GM19324 (cell line): ENCODE measurements at regions not wholly inside any gene's neighbourhood (a gene's known extent, or its start where the extent isn't known, plus 50 kb on each side); places are given as distances from the start of the nearest gene placed in this dataset.

Experiments
- ATAC-seq: cut with Tn5 transposase; IDR thresholded peaks from one replicate; pipeline ENCODE4 v1.9.1; 2021; ENCODE audit warnings: mild to moderate bottlenecking, moderate library complexity; ENCODE audit not compliant: unreplicated experiment, low FRiP score

DNA sequence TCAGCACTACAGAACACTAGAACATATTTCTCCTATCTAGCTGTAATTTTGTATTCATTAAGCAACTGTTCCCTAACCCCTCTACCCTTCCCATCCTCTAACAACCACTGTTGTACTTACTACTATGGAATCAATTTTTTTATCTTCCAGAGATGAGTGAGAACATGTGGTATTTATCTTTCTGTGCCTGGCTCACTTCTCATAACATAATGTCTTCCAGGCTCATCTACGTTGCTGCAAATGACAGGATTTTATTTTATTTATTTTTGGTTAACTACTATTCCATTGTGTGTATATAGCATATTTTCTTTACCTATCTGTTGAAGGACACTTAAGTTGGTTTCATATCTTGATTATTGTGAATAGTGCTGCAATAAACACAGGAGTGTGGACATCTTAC lies 200.9 kb upstream of the CHRM2 start:
- no peak for ATAC-seq

DNA sequence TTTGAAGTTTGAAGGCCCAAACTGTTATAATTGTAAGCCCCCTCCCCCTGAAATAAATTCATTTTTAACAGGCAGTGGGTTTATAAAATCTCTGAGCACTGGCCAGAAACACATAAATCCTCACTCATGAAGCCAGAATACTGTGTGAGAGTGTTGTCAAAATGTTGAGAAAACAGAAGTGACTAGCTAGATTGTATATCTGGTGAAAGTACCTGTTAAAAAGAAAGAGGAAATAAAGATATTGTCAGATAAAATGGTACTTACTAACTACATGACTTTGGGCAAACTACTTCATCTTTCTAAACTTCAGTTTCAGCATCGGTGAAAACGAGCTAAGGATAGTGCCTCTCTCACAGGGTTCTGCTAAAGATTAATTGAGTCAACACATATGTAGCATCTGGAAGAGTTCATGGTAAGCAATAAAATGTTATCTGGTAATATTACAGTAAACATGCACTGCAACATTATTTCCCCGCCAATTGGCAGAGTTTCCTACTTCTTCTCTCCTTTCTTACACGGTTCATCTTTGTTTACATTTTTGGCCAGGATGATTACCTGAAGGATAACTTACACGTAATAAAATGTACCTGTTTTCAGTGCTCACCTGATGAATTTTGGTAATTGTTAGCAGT lies 202.5 kb upstream of the CHRM2 start:
- no peak for ATAC-seq

DNA sequence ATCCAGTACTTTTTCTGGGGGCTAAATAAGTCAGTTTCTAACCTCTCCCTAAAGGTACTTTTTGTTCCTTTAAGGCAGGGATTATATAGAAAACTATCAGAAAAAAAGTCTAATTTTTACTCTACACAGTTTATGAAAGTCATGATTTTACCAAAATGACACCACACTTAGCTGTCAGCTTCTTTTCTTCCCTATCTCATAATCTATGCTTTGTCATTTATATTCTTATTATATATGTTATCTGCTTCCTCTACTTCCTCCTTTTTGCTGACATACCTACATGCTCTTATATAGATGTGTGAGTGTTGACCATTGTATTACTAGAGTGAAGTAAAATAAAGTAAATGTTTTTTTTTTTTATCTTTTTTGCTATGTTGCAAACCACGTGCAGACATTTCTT lies 203.9 kb upstream of the CHRM2 start:
- ATAC-seq, result no peak

DNA sequence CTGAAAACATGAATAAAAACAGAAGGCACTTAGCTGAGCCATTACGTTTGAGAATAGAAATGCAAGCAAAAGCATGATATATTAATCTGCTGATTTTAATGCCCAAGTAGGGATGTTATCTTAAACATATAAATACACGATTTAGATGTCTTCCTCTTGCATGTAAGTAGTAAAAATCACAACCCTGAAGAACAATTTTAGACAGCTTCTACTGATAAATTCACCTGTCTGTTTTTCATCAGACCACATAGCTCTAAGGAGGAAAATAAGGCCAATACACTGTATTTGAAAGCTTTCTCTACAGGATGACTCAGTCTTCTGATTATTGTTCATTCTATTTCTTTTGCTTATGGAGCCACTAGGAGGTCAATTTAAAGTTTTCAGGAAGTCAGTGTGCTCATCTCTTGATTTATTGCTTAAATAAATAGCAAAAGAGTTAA lies 210.9 kb upstream of the CHRM2 start:
- no peak for ATAC-seq

DNA sequence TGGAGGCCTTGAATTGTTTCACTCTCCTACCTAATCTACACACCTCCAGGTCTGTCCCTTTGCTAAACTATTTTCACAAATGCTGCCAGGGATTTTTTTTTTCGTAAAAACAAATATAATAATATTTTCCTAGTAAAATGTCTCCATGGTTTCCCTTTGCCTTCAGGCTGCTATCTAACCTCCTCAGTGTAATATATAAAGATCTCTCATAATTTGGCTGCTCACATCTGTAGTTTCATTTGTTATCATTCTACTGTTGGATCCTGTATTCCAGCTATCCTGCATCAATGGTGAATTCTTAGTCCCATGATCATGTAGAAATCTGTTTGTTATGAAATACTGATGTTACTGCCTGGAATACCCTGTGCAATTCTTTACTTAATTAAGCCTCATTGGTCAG lies 211.9 kb upstream of the CHRM2 start:
- ATAC-seq, result no peak

DNA sequence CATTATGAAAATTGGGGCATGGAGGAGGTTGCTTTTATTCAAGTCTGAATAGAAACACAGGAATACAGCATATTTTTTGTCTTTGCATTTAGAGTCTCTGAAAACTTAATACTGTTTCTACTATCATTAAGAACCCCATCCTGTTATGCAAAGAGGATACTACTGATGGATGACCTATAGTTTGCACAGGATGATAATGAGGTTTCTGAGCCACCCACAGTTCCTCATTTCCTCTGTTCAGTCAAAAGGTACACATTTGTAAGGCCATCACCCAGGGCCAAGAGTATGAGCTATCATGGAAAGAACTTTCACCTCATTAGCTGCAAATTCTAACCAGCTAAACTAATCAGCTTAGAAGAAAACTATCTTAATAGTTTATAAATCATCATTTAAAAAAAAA lies 213.0 kb upstream of the CHRM2 start:
- no peak for ATAC-seq

DNA sequence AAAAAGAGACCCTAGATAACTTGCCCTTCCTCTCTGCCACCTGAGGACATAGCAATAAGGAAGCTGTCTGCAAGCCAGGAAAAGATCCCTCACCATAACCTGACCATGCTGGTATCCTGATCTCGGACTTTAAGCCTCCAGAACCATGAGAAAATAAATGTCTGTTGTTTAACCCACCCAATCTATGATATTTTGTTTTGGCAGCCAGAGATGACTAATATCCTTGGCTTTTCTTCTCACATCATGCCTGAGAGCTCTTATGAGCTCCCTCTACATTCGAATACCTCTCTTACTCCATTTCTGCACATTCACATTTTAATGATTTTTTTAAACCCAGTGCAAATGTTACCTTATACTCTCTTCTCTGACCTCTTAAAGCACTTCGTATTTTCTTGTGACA lies 214.0 kb upstream of the CHRM2 start:
- ATAC-seq, result no peak

DNA sequence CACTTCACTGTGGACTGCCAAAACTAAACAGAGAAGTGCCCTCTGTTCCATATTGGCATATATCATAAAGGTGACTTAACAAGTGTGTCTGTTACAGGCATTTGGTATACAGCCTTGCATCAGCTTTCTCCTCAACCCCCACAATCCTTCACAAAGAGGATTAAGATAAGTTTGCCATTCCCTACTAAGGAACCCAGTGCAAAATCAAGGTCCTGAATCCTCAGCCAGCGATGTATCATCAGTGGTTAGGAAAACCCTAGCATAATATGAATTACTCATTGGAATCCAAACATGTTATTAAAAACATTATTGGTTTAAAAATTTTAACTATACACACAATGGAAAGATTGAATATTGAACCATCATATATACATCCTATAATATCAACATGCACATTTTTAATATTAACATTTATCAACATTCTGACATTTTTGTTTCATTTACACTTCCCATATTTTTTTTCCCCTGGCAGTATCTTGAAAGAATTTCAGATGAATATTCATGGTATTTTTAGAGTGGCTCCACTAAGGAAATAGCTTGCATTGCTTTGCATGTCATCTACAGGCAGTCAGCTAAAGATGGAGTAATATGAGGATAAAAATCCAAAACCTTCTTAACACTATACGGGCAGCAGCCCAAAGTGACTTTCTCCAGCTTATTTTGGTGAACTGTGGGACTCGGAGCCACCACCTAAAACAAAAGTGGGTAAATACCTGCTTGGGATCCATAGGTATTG lies 215.6 kb upstream of the CHRM2 start:
- no peak for ATAC-seq

DNA sequence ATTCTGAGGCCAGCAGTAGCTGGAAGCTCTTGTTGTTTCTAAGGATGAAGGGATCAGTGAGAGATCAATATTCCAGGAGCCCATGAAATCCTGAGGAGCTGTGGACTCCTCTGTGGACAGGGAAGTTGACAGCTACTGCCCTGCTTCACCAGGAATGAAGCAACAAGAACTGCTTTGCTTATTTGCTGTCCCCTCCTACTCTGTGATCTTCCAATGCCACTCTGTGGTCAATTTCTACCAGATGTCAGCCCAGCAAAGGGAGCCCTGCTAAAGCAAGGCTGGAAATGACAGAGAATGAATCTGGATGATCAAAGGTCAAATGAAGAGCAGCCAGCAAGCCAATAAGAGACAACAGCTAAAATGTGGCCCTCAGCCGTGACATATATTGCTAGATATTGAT lies 227.5 kb upstream of the CHRM2 start:
- no peak for ATAC-seq

DNA sequence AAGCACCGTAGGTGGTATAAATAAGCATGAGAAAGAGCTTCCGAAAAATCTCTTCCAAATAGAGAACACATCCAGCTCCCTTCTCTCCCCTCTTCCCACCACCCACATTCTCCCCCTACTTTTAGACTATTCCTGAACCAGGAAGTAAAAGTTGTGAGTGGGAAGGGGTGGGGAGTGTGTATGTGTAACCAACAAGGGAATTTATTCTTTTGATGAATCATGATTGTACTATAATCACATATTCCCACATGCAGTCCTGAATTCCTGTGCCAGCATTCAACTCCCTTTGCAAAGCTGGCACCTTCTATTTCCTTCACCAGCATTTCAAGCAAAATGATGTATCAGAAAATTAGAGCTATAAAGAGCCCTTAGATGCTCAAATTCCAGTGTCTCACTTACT lies 230.6 kb upstream of the CHRM2 start:
- ATAC-seq, result no peak

DNA sequence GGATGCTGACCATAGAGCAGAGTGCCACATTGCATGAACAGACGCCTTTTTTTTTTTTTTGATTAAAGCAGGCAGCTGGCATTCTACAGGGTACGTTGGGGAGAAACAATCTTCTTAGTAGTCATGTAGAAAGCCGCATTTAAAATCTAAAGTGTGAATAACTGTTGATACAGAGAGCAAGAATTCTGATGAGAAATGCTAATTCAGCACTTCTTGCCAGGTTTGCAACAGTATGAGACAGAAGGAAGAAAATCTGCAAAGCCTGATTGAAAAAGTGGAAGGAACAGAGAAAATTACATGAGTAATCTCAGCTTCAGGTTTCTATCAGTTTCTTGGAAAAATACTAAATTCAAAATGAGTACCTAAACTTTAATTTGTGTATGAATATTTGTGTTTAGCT lies 232.7 kb upstream of the CHRM2 start:
- ATAC-seq, result no peak

DNA sequence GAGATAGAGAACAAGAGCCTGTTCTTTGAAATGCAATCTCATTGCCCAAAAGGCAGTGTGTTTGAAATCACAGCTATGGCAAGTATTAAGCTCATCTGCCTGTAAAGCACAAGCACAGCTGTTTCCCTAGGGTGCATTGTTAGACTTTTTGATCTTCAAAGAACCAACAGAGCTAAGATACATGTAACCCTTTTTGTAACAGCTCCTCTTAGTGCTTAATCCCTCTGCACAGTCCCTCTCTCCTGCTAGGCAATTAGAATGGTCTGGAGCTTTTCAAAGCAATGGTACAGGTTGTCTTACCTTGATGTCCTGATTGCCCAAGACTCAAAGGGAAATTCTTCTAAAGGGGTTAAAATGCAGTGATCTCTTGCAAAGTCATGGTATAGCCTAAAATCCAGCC lies 249.6 kb upstream of the CHRM2 start:
- ATAC-seq, result no peak

DNA sequence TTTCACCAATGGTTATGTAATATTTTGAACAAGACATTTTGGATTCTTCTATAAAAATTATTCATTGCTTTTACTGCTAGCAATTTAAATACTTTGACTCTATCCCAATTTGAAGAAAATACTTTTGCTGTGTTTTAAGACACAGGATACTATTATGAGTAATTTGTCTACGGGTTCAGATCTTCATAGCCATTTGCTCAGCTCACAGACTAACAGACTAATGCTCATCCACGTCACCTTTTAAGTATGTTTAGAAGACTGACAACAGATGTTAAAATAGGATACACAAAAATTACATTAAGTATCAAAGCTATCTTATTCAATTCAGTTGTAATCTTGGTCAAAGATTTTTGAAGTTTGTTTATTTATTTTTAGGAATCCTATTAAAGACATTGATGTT lies 251.3 kb upstream of the CHRM2 start:
- no peak for ATAC-seq

DNA sequence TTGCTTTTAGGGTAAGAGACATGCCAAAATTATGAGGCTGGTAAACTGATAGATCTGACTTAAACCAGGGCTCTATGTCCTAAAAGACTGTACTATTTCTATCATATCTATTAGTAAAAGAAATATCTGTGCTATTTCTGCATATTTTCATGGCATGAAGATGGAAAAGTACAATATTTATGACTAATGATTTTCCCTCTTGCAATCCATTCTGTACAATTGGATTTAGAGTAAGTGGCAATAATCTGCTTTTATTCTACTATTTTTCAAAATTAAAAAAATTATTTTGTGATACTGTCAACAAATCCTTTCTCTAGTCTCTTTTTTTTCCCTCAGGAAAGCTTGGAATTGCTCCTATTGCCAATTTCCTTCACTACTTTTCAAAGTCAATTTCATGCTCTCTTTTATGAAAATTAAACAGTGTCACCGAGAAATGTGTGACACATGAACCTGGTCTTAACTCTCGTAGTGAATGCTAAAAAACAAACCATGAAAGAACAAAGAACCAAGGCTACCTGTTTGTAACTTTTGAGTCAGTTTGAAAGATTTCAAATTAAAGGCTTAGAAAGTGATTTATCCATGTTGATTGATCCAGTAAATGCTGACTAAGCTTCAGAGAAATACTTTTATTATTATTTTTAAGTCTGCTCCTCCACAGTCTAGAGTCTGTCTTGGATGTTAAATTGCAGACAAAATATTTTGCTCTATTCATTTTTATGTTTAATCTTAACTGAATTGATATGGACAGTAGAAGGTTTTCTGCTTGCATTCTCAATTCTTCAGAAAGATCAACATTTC lies 262.7 kb upstream of the CHRM2 start:
- ATAC-seq, result no peak

DNA sequence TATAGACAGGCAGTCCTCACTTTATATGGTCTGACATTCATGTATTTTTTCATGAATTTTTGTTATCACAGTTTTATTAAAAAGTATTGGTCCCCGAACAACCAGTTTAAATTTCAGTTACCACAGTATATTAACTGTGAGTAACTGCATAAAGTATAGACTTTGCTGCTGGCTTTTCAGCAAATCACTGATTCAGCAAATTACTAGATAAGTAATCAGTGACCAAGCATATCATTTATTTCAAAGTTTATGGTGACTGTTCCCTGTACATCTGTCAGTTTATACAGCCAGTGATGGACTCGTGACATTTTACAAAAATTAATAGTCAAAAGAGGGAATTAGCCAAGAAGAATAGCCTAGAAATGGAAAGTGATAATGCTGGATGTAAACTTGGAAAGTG lies 266.7 kb upstream of the CHRM2 start:
- ATAC-seq, result no peak

DNA sequence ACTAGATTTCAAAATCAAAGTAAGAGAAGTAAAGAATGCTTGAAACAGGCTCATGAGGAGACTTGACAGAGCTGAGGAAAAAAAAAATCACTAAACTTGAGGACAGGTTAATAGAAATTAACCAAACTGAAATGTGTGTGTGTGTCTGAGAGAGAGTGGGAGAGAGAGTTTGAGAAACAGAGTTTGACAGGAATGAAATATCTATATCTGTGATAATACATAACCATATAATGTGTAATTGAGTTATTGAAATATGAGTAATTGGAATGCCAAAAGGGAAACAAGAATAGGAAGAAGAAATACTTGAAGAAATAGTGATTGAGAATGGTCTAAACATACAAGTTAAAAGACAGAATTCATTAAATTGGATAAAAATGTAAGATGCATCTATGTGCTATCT lies 268.0 kb upstream of the CHRM2 start:
- no peak for ATAC-seq

DNA sequence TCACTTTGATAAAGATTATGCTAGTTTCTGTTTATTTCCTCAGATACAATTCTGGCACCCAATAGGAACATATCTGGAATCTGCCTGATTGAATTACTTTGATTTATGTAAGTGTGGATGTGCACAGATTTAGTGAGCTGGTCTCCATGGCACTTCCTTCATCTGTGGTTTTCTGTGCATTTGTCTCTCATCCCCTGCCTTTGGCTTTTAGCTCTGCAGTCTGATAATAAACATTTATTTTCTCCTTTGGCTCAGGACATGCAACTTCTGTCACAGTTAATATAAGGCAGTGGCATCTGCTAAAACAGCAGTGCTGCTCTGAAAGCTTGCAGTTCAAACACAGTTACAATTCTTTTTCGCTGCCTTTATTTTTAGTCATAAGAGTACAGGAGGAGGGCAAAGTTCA lies 273.7 kb upstream of the CHRM2 start:
- ATAC-seq, result no peak

DNA sequence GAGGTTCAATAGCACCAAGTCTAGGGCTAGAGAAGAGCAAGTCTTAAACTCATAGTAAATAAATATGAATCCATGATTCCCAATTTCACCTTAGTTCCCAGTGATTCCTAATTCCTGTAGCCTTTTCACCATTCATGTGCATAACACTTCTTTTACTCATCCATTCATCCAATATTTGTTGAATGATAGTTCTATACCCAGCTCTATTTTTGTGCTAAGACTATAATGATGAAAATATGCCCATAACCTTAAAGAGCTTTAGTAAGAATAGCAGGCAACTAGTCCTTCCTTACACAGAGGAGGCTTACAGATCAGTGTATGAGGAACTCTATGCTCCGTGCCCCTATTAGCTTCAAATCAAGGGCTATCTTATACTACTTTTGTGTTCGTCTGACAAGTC lies 280.2 kb upstream of the CHRM2 start:
- no peak for ATAC-seq

DNA sequence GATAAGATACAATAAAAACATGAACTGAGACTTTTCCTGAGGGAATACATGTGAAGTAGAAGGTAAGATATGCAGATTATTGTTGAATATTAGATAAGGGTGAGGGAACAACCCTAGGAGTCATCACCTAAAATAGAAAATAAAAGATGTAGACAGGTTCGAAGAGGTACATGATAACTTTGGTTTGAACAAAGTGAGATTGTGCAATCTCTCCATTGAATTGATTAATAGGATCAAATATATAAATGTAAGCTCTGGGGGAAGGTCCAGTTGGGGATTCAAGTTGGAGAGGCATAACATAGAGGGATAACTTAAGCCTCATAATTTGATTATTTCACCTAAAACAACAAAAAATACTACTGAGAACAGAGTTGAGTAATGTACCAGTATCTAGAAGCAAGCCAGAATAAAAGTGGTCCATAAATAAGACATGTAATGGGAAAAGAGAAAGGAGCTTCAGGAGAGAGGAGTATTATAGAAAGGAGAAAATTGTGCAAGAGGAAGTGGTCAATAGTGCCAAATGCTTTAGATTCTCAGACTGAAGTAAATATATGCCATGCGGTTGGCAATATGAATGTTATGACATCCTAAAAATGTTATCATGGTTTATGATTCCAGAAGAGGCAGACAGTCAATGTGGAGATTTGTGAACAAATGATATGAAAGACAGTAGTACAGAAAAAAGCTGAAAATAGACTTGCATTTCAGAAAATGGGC lies 282.3 kb upstream of the CHRM2 start:
- no peak for ATAC-seq

DNA sequence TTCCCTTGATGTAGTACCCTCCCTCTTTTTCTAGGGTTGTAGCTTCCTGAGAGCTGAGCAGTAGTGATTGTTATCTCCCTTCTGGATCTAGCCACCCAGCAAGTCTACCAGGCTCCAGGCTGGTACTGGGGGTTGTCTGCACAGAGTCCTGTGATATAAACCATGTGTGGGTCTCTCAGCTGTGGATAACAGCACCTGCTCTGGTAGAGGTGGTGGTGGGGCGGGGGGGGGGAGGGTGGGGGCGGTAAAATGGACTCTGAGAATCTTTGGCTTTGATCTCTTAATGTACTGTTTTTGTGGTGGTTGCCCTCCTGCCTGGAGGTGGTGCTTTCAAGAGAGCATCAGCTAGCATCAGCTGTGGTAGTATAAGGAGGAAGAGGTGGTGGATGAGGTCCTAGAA lies 302.0 kb upstream of the CHRM2 start:
- no peak for ATAC-seq

DNA sequence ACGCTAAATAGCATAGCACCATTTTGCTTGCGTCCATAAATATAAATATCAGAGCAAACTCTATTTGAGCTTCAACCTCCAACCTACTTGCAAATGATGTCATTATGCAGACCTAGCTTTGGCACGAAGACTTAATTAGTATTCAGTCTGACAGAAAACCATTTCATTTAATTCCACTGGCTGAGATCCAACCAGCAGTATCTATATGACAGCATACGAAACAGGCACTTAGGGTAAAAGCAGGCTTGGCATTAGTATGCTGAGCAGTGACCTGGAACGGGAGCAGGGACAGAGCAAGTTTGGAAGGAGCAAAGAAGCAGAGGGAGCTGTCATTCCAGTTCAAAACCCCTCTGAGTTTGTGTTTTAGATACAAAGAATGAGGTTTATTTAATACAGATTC lies 312.5 kb upstream of the CHRM2 start:
- no peak for ATAC-seq
